SU-DHL-6 (cell line): ENCODE measurements at regions not wholly inside any gene's neighbourhood (a gene's known extent, or its start where the extent isn't known, plus 50 kb on each side); places are given as distances from the start of the nearest gene placed in this dataset.

Experiments used
- EZH2phosphoT487 ChIP-seq: fragments of 200-600 bp; sonication (generic), shearing (Covaris generic); conservative IDR thresholded peaks from 2 replicates; pipeline ENCODE4 v1.6.1; 2018; ENCODE audit warnings: mild to moderate bottlenecking, antibody characterized with exemption, low read length, moderate library complexity, mixed read lengths
- TF ChIP-seq, protein P1 (sequence below): fragments of 200-600 bp; sonication (generic); IDR thresholded peaks from one replicate; pipeline ENCODE4 v1.5.1; 2017; ENCODE audit warnings: antibody characterized with exemption, mild to moderate bottlenecking, low read length, moderate library complexity; ENCODE audit not compliant: insufficient read depth, poor library complexity, severe bottlenecking

DNA sequence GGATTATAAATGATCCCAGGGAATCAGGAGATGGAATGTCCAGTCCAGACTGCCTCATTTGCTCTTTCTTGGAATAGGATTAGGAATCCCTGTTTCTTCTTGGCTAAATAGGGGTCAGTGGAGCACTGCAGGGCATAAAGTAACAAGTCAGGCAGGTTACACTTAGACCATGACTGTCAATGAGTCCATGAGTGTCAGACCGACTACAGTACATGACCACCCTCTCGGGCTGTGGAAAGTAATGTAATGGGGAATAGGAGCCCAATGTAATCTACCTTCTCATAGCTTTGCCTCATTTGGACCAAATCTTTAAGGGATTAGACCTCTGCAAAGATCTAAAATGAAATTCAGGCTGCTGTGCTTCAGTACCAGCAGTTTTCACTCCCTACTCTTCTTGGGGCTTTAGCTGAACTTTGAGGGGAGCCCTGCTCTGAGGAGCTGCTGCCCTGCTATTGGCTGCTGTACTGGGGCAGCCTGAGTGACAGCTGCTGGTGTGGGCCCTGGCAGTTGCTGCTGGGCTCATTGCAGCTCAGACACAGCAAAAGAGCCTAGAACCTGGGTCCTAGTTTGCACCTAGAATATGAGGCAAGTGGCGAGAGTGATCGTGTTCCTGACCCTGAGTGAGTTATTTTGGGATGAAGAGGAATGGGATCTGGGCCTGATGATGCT lies 62.2 kb upstream of the OR4E1 start:
- TF ChIP-seq, protein P1, sequence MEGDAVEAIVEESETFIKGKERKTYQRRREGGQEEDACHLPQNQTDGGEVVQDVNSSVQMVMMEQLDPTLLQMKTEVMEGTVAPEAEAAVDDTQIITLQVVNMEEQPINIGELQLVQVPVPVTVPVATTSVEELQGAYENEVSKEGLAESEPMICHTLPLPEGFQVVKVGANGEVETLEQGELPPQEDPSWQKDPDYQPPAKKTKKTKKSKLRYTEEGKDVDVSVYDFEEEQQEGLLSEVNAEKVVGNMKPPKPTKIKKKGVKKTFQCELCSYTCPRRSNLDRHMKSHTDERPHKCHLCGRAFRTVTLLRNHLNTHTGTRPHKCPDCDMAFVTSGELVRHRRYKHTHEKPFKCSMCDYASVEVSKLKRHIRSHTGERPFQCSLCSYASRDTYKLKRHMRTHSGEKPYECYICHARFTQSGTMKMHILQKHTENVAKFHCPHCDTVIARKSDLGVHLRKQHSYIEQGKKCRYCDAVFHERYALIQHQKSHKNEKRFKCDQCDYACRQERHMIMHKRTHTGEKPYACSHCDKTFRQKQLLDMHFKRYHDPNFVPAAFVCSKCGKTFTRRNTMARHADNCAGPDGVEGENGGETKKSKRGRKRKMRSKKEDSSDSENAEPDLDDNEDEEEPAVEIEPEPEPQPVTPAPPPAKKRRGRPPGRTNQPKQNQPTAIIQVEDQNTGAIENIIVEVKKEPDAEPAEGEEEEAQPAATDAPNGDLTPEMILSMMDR: no peak
- TF ChIP-seq EZH2phosphoT487: no peak
